NCI-H1436 treated with DMSO at 0.1 percent for 48 hours (cell line): ENCODE measurements at regions not wholly inside any gene's neighbourhood (a gene's known extent, or its start where the extent isn't known, plus 50 kb on each side); places are given as distances from the start of the nearest gene placed in this dataset.

Experiments used
- DNase-seq: peaks from one replicate; lab custom pipeline; 2025; lab: John Stamatoyannopoulos, UW

GRCh38 chr9:82495884-82496777, 507.6 kb downstream of the SPATA31D1 start:
- no peak for DNase-seq

- no peak for DNase-seq
Observed at GRCh38 chr9:82498541-82499317, 510.2 kb downstream of the SPATA31D1 start.

- DNase-seq = no peak
Observed at GRCh38 chr9:82499337-82499736, 510.8 kb downstream of the SPATA31D1 start.

- no peak for DNase-seq
Observed at GRCh38 chr9:82504620-82505019, 516.0 kb downstream of the SPATA31D1 start.

GRCh38 chr9:82511626-82512025, 523.1 kb downstream of the SPATA31D1 start:
- no peak for DNase-seq

GRCh38 chr9:82512728-82513127, 524.2 kb downstream of the SPATA31D1 start:
- DNase-seq = no peak

- DNase-seq = no peak
Observed at GRCh38 chr9:82513242-82513751, 524.7 kb downstream of the SPATA31D1 start.

GRCh38 chr9:82513976-82514735, 525.6 kb downstream of the SPATA31D1 start:
- DNase-seq = no peak

- no peak for DNase-seq
Observed at GRCh38 chr9:82518868-82519267, 530.3 kb downstream of the SPATA31D1 start.

- DNase-seq = no peak
Observed at GRCh38 chr9:82519332-82519731, 530.8 kb downstream of the SPATA31D1 start.

- DNase-seq = no peak
Observed at GRCh38 chr9:82524407-82524806, 535.8 kb downstream of the SPATA31D1 start.

- DNase-seq = no peak
Observed at GRCh38 chr9:82526577-82526976, 536.4 kb downstream of the RASEF start.

- DNase-seq = no peak
Observed at GRCh38 chr9:82531795-82532194, 531.1 kb downstream of the RASEF start.

- DNase-seq = no peak
Observed at GRCh38 chr9:82532504-82533180, 530.3 kb downstream of the RASEF start.

- no peak for DNase-seq
Observed at GRCh38 chr9:82535432-82535998, 527.4 kb downstream of the RASEF start.

- DNase-seq = no peak
Observed at GRCh38 chr9:82538634-82539033, 524.3 kb downstream of the RASEF start.

- DNase-seq = no peak
Observed at GRCh38 chr9:82539146-82539545, 523.8 kb downstream of the RASEF start.

GRCh38 chr9:82539856-82540579, 522.9 kb downstream of the RASEF start:
- no peak for DNase-seq

GRCh38 chr9:82543726-82544125, 519.2 kb downstream of the RASEF start:
- no peak for DNase-seq

- DNase-seq = no peak
Observed at GRCh38 chr9:82546136-82546535, 516.8 kb downstream of the RASEF start.

- no peak for DNase-seq
Observed at GRCh38 chr9:82547995-82548394, 514.9 kb downstream of the RASEF start.
